Germinal center (tissue), 1 donor: ENCODE measurements at regions not wholly inside any gene's neighbourhood (a gene's known extent, or its start where the extent isn't known, plus 50 kb on each side); places are given as distances from the start of the nearest gene placed in this dataset.

Experiments
- DNase-seq: peaks from one replicate; pipeline ENCODE4 v3.0.0; 2012; ENCODE audit warnings: mixed read lengths, low spot score

GRCh38 chr10:85145966-85146365 is 817.6 kb downstream of the CCSER2 start:
- DNase-seq, result no peak

GRCh38 chr10:85147346-85148250 is 819.2 kb downstream of the CCSER2 start:
- no peak for DNase-seq

GRCh38 chr10:85148693-85149640 is 820.6 kb downstream of the CCSER2 start:
- DNase-seq, result no peak

GRCh38 chr10:85149766-85150165 is 821.4 kb downstream of the CCSER2 start:
- no peak for DNase-seq

GRCh38 chr10:85151506-85151905 is 823.1 kb downstream of the CCSER2 start:
- no peak for DNase-seq

- DNase-seq, result no peak
These were observed 824.1 kb downstream of the CCSER2 start for GRCh38 chr10:85152496-85152895.

- no peak for DNase-seq
These were observed 824.5 kb downstream of the CCSER2 start for GRCh38 chr10:85152911-85153310.

- no peak for DNase-seq
These were observed 828.8 kb downstream of the CCSER2 start for GRCh38 chr10:85157206-85157605.

GRCh38 chr10:85168243-85168642 is 839.9 kb downstream of the CCSER2 start:
- DNase-seq, result no peak

GRCh38 chr10:85170026-85170425 is 841.6 kb downstream of the CCSER2 start:
- DNase-seq, result no peak

- DNase-seq, result no peak
These were observed 847.2 kb downstream of the CCSER2 start for GRCh38 chr10:85175635-85176034.

GRCh38 chr10:85177767-85178166 is 849.4 kb downstream of the CCSER2 start:
- no peak for DNase-seq

GRCh38 chr10:85187047-85187446 is 858.7 kb downstream of the CCSER2 start:
- no peak for DNase-seq

- DNase-seq, result no peak
These were observed 860.5 kb downstream of the CCSER2 start for GRCh38 chr10:85188770-85189484.

GRCh38 chr10:85193796-85194195 is 865.4 kb downstream of the CCSER2 start:
- no peak for DNase-seq

- DNase-seq, result no peak
These were observed 866.3 kb downstream of the CCSER2 start for GRCh38 chr10:85194706-85195105.

- no peak for DNase-seq
These were observed 867.2 kb downstream of the CCSER2 start for GRCh38 chr10:85195596-85195995.

GRCh38 chr10:85204814-85205213 is 876.4 kb downstream of the CCSER2 start:
- DNase-seq, result no peak

- no peak for DNase-seq
These were observed 884.1 kb downstream of the CCSER2 start for GRCh38 chr10:85212526-85212925.

- no peak for DNase-seq
These were observed 885.1 kb downstream of the CCSER2 start for GRCh38 chr10:85213493-85213892.

- DNase-seq, result no peak
These were observed 893.9 kb downstream of the CCSER2 start for GRCh38 chr10:85222300-85222699.

GRCh38 chr10:85224366-85224940 is 896.1 kb downstream of the CCSER2 start:
- no peak for DNase-seq
